ENCODE measurements at regions not wholly inside any gene's neighbourhood (a gene's known extent, or its start where the extent isn't known, plus 50 kb on each side); places are given as distances from the start of the nearest gene placed in this dataset.
"Not testable (repeated sequence)": the region's sequence is repeated elsewhere in the genome, so short reads cannot be mapped to it uniquely, and the experiment has no call there.

GRCh38 chr10:46749470-46749869, 161.8 kb upstream of the PTPN20 start:
- not testable (repeated sequence) for DNase-seq

DNA sequence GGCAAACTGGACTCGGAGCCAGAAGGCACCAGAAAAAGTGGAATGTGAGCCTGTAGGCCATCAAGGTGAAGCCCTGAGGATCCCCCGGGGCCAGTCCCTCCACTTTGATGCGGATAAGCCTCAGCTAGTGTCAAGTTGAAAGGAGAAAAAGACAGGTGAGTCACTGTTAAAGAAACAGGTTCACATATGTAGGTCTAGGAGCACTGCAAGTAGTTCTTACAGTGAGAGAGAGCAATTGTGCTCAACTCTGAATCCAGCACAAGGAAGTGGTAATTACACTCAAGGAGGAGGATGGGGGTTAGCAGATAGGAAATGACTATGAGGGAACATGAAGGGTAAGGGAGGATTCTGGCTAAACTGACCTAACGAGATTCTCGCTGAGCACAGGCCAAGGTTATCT, 157.5 kb upstream of the PTPN20 start:
- DNase-seq: not testable (repeated sequence)

GRCh38 chr10:46761471-46761870, 149.8 kb upstream of the PTPN20 start:
- not testable (repeated sequence) for DNase-seq

- DNase-seq: not testable (repeated sequence)
These were observed 142.5 kb upstream of the PTPN20 start for GRCh38 chr10:46768515-46769291.

DNA sequence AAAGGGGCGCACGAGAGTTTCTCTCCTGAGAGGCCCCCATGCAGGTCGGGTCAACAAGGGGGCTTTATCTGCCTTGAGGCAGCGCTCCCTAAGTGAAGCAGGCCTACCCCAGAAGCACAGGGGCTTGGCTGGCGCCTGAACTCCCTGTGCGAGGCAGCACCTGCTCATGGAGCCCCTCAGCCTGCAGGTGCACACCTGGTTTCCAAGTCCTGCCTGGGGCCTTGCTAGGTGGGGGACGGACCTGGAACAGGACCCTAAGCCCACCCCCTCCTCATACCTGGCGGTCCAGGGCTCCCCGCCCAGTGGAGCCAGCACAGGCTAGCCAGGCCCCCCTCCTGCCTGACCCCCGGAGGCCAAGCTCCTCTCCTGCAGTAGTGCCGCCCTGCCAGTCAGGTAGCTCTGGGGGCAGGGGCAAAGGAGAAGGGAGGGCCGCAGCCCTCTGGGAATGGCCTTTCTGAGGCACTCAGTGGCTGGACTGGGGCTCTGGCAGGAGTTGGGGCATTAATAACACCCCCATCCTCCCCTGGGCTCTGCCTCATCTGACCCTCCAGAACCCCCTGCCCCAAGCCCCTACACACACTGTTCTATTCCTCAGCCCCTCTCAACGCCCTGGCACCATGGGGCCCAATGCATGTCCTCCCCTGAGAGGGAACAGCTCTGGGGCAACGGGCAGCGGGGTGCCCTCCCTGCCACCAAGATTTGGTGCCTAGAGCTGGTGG, 137.9 kb upstream of the PTPN20 start:
- DNase-seq: not testable (repeated sequence)

DNA sequence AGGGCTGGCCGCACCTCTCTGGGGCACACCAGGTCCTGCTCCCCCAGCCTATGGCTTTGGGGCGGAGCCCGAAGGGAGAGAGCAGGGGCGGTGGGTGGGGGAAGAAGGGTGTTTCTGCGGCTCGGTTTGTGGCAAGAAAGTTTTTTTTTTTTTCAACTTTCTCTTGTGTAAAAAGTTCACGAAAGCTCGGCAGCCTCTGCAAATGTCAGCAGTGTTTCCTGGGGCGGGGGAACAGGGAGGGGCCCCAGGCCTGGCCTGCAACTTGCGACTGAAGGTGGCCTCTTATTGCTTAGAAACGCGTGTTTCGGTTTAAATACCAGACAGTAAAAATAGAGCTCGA, 137.4 kb upstream of the PTPN20 start:
- DNase-seq: not testable (repeated sequence)

- DNase-seq: not testable (repeated sequence)
These were observed 136.9 kb upstream of the PTPN20 start for GRCh38 chr10:46774366-46774765.

- DNase-seq: not testable (repeated sequence)
These were observed 136.1 kb upstream of the PTPN20 start for GRCh38 chr10:46774945-46775667.

DNA sequence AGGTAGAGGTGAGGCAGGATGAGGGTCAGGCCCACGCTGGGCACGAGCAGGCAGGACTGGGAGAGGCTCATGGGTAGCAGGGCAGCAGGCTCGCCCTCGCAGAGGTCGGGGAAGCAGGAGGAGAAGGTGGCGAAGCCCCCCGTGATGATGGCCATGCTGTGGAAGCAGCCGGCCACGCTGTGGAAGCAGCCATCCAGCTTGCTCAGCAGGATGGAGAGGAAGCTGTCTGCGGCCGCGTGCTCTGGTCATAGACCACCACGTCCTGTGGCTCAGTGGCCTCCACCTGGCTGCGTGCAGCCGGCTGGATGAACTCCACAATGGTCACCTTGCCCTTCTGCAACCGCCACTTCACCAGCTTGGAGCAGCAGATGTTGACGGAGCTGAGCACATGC, 135.6 kb upstream of the PTPN20 start:
- not testable (repeated sequence) for DNase-seq

DNA sequence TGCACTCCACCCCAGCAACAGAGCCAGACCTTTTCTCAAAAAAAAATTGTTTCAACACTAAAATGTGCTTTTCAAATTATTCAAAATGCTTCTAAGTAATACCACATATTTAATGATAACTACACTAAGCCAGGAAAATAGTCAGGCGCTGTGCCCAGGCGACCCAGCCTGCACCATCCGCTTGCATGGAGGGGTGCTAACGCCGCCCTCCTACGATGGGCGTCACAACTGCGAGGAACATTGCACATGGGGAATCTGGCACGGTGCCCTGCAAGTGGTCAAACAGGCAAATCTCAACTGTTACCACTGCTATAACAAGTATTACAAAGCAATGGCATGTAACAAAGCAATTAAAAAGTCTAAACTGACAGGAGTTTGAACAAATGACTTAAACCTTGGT, 131.7 kb upstream of the PTPN20 start:
- DNase-seq: not testable (repeated sequence)

DNA sequence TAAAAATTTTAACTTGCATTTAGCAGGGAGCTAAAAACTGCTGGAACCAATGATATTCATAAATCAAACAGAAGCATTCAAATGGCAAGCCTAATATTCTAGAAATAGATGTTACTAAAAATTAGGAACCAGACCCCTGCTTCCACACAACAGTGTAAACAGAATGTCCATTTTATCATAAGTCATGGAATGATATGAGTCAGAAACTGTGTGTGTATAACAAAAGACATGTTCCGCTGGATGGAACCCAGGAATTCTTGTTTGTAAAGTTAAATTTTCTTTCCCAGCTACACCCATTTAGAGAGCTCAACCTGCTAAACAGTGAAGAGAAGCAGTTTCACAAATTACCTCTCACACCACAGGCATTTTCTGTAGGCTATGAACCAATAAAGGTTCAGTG, 131.1 kb upstream of the PTPN20 start:
- not testable (repeated sequence) for DNase-seq

GRCh38 chr10:46781001-46781400, 130.2 kb upstream of the PTPN20 start:
- not testable (repeated sequence) for DNase-seq

- not testable (repeated sequence) for DNase-seq
These were observed 129.0 kb upstream of the PTPN20 start for GRCh38 chr10:46782001-46782874.

DNA sequence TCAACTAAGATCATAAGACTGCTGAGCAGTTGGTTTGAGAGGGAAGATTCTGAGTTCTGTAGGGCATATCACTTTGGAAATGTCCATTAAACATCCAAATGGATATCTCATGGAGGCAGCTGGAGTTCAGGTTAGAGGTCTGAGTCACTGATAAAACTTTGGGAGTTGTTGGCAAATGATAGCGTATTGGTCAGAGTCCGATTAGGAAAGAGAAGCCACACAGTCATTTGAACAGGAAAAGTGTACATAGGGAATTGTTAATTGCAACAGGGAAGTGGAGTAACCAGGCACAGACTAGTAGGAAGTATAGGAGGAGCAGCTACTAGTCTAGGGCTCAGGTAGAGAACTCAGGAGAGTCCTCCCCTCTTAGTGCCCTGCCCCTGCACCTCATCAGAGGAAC, 126.6 kb upstream of the PTPN20 start:
- DNase-seq: not testable (repeated sequence)

- not testable (repeated sequence) for DNase-seq
These were observed 125.1 kb upstream of the PTPN20 start for GRCh38 chr10:46786125-46786517.

GRCh38 chr10:46786518-46787320, 124.5 kb upstream of the PTPN20 start:
- DNase-seq: peak; percentile 40 to 46

GRCh38 chr10:46787321-46787615, 124.0 kb upstream of the PTPN20 start:
- DNase-seq: peak; percentile 19 to 30

DNA sequence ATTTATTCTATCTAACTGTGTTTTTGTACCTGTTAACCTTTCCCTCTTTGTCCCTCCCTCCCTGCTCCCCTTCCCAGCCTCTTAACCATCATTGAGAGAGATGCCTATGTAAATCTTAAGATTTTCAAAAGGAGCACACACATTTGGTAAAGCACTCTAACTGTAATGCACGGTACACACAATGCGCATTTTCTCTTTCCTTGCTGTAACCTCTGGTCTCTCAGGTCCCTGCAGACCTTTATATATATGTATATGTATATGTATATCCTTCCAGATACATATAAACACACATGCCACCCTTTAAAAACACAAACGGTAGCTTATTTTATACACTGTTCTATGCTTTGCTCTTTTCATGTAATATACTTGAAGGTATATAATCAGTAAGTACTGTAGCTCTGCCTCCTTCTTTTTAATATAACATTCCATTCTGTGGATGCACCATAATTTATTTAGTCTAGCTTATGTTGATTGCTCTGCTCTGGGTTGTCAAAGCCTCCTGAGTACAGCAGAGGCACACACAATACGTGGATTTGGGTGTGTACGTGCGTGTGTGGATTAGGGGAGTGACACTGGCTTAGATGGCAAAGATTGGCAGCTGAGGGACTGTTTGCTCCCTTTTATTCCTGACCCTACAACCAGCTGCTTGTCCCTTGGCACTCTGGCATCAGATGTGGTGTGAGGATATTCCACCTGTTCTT, 118.4 kb upstream of the PTPN20 start:
- DNase-seq: not testable (repeated sequence)

DNA sequence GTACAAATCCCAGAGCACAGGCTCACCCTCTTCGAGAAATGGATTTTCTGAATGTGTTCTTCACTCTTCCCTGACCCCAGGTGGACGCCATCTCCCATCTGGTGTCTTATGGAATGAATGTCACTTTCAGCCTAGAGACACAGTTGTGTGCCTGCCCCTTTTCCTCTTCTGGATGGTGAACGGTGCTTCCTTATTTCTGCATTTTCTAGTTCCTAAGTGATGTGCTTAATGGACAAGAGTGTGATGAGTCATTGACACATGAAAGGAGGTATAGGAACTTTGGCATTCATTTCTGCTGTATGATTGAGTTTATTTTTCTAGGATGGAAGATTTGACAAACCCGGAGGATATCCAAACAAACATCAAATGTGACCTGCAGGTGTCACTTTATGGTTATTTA, 114.9 kb upstream of the PTPN20 start:
- DNase-seq: not testable (repeated sequence)

DNA sequence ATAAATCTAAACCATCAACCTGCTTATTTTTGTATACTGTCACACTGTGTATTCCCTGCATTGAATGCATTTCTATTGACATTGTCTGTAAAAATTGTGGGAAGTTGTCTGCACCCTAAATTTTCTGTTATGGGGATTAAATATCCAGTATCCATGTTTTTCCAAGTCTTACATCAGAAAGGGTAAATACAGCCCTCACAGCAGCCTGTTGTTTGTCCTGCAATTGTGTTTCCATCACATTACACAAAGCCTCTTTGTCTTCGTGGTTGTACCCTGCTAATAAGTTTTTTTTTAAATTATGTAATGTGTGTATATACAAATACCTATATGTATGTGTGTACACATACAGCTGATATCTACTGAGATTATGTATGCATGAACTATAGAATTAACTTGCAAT, 109.2 kb upstream of the PTPN20 start:
- not testable (repeated sequence) for DNase-seq

DNA sequence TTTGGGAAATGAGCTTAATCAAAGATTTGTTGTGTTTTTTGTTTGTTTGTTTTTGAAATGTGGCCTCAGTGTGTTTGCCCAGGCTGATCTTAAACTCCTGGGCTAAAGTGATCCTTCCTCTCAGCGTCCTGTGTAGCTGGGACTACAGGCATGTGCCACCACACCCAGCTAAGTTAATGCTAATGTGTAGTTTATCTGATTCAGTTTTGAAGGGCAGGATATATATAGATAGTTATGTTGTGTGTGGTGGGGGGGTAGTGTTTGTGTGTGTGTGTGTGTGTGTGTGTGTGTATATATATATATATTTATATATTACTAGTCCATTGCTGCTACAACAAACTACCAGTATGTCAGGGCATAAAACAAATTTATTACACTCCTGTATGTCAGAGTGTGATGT, 108.1 kb upstream of the PTPN20 start:
- DNase-seq: not testable (repeated sequence)
